GM19239 (cell line): ENCODE measurements at regions not wholly inside any gene's neighbourhood (a gene's known extent, or its start where the extent isn't known, plus 50 kb on each side); places are given as distances from the start of the nearest gene placed in this dataset.

Source experiments
- DNase-seq: peaks from one replicate; pipeline ENCODE4 v3.0.0; 2011; ENCODE audit warnings: low spot score; ENCODE audit not compliant: insufficient read length
- FAIRE-seq: peaks from 2 replicates; lab custom pipeline; 2011; peaks lifted over from hg19 to GRCh38; lab: Jason Lieb, UNC

DNA sequence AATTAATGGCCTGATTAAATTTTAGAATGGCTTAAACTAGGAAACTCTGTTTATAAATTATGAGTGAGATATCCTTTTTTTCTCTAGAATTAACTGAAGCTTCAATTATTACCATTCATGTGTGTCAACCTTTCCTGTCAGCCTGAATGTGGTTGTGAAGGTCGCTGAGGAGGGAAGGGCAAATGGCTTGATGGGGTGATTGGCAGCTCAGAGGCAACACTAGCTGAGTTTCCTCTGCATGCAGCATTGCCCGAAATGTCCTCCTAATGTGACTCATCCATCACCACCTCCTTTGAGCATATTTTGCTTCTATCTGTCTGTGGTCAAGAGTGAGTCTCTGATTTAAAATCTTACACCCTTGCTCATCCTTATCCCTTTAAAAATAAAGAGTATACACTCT, 281.9 kb downstream of the TENT4A start:
- DNase-seq, result no peak
- FAIRE-seq, result no peak

DNA sequence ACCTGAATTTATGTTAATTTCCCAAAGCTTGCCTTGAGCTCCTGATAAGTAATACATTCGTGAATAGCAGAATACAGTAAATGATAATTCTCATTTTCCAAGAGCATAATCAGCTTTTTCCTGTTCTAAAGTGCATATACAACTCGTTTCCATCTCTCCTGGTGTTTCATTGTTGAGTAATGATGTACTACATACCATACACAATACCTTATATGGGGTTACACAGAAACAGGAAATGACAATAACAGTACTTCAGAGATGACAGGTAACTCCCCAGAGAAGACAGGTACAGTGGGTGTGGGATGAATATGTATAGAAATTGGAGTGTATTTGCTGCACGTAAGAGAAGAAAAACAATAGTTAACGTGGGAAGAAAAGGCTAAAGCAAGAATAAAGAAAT, 287.1 kb downstream of the TENT4A start:
- FAIRE-seq, result no peak

DNA sequence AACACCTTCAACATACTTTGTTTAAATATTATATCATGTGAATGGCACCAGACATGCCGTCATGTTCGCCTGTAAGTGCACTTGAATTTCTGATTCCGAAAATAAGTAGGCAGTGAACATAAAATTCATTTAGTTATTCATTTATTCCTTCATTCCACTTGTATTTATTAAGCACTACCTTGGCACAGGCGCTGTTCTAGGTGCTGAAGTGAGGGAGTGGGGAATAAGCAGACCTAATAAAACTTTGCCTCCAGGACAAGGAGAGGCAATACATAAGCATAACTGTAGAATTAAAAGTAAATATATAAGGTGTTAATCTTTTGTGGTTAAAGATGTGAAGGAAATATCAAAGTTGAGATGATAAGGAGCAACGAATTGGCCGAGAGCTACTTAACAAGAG, 297.4 kb downstream of the TENT4A start:
- FAIRE-seq (no peak), DNase-seq (no peak)

More for the DNA sequence above, 287.1 kb downstream of the TENT4A start:
- DNase-seq, result no peak

DNA sequence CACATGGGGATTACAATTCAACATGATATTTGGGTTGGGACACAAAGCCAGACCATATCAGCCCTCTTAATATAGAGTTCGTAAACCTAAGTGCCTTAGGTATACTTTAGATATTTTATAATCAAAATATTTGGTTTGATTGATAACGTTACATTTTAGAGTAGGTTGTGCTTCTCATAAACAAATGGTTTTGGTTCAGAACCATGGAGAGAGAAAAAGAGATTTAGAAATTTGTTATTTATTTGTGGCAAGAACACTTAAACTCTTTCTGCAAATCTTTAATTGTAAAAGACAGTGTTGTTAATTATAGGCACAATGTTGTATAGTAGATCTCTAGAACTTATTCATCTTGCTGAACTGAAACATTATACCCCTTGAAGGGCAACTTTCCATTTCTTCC, 298.8 kb downstream of the TENT4A start:
- no peak for DNase-seq
- no peak for FAIRE-seq

DNA sequence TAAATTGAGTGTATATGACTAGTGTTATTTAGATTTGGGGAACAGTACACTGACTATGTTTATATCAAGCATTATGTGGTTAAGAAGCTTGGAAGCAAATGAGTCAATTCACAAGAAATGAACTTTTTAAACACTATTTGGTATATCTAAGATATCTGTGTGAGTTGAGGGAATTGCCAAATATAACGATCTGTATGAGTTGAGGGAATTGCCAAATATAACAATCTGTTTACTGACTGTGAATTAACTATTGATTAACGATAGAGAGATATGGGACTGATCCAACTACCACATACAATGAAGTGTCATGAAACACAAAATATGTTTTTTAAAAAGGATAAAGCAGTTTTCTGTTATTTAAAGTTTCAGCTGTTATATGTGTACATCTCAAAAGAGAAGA, 301.4 kb downstream of the TENT4A start:
- DNase-seq (no peak), FAIRE-seq (no peak)

DNA sequence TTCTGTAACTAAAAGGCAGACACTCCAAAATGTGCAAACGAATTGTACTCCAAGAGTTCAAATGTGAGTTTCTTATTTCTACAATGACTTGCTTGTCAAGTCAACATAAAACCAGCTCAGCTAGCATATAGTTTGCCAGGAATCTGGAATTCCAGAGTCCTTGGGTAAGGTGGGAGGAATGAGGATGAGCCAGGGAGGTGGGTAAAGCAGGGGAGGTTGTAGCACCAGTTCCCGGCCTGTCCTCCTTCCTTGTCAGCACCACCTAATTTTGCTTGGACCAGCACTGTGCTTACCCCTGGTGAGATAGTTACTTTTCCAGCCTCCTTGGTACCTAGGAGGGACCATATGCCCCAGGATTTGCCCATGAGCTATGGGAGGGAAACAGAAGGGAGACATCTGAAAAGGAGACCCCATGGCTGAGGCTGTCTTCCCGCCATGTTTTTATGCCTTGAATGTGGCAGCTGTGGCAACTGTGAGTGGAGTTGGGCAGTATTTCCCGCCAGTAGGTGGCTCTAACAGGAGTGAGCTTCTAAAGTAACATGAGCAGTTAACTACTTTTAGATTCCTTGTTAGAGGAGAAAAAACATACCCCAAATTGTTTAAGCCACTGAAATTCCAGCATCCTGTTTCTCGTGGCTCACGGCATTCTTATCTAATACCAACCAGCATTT, 302.5 kb downstream of the TENT4A start:
- no peak for FAIRE-seq
- no peak for DNase-seq

DNA sequence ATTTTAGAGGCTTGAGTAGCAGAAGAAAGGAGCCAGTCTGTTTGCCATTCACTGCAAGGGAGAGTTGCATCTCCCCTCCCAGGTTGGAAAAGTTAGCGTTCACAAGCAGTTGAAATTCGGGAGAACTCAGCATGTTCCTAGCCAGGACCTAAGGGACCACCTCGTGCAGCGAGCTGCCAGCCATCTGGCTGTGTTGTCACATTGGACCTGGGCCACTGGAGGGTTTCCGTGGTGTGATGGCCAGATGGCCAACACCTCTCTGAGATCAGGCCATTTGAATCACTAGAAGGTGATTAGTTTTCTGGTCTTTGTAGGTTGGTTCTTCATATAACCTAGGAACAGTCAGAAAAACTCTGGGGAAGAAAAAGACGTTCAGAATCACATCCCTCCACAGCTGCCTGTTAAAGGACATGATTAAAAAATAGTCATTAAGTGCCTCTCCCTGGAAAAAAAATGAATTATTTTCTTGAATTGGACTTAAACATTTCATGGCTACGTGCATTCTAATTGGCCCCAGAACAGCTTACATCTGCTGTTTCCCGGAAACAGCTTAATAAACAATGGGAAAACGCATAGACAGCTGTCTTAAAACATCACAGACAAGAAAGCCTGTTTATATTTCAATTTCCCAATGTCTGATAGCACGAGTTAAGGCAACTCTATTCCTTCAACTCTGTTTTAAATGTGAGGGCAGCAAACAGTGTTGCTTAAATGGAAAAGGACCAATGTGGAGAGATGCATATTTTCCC, 303.9 kb downstream of the TENT4A start:
- FAIRE-seq, result no peak
- no peak for DNase-seq

DNA sequence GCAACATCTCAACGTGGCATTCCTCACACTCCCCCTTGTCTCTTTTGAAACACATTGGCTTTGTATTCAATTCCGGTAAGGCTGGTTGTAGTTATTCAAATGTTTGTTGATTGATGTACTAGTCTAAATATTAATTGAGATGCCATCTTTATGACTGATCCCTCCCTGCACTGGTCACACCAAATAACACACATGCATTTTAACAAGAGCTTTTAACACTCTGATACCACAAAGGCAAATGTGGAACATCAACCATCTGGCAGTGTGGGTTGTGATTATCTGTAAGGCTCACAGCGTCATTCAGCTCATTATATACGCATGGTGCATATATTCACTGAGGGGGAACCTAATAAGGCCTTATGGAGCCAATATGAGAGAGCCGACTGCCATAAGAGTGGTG, 305.0 kb downstream of the TENT4A start:
- DNase-seq, result no peak
- no peak for FAIRE-seq

DNA sequence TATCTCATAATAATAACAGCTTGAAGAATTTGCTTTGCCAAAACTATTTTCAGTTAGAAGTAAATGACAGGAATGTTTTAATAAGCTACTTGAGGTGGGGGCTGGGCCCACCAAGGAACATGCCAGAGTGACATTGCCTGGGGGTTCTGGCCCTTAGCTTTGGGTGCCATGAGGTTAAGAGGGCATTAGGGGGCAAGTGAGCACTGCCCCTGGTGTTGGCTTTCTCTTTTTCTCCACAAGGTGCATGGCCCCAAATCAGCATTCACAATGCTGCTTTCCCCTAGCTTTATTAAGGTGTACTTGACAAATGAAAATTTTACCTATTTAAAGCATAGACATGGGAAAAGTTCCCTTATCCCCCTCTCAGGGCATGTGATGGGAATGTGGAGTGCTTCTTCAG, 305.4 kb downstream of the TENT4A start:
- FAIRE-seq (no peak), DNase-seq (no peak)

DNA sequence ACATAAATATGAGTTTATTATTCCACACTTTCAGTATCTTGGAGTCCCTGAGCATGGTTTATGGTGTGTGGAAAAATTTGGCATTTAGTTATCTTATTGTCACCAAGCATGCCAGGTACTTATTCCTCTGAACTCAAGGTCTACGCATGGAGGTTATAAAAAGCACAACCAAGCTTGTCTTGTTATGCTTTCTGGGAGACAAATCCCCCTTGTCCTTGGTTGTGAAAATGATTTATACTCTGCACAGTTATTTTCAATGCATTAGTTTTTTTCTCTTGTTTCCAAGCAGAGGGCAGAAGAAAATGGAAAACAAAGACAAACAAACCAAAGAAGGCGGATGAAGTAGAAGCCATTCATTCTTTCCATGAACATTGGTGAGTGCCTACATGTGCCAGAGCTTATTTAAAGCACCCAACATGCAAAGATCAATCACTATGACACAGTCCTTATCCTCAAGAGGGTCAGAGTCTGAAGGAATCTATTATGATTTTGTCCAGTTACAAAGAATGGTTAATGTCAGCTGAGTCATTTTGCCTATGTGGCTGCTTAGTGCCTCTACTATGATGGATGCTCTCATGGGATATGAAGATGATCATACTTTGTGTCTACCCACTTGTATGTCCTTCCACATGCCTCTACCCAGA, 323.1 kb downstream of the TENT4A start:
- DNase-seq (no peak), FAIRE-seq (no peak)

DNA sequence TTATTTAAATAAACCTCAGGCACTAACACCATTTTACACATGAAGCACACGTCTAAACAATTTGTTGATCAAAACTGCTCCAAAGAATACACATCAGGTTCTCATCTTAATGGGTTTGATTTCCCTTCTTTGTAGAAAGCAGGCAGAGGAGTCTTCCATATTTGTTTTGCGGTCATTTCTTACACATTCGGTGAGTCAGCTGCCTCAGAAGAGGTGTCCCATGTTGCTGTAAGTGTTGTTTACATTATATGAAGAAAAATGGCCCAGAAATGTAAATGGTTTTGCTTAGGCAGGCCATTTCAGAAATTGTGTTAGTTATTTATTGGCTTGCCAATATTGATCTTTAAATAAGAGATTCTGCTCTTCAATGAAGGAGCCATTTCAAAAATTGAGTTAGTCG, 325.8 kb downstream of the TENT4A start:
- FAIRE-seq (no peak), DNase-seq (no peak)

DNA sequence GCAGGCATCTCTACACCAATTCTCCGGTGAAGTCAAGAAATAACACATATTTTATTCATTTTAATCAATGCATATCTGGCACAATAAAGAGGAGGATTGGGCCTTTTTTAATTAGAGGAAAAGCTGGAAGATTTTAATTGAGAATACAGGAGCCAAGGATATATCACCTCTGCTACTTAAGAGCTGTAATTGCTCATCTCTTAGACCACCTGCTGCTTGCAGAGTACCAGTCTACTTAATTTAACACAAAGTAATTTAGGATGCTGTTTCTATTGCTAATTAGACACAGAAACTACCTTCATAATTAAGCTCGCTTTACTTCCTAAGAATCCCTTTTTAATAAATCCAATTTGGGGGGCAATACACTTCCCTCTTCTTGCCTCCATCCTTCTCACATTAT, 326.9 kb downstream of the TENT4A start:
- DNase-seq (no peak), FAIRE-seq (no peak)

DNA sequence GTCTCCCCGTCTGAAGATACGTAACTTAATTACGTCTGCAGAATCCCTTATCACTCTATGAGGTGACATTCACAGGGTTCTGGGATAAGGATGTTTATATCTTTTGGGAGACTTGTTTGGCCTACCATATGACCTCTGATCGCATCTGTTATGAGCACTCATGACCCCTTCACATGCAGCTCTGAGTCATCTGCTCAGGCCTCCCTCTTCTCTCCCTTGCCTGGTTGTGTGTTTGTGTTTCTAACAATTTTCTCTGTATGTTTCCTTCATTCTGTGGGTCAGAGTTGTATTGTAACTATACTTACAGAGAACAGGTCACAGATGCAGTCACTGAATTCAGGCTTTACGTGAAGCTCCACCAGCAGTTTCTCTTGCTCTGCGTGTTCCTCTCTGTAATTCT, 330.6 kb downstream of the TENT4A start:
- FAIRE-seq (no peak), DNase-seq (no peak)

DNA sequence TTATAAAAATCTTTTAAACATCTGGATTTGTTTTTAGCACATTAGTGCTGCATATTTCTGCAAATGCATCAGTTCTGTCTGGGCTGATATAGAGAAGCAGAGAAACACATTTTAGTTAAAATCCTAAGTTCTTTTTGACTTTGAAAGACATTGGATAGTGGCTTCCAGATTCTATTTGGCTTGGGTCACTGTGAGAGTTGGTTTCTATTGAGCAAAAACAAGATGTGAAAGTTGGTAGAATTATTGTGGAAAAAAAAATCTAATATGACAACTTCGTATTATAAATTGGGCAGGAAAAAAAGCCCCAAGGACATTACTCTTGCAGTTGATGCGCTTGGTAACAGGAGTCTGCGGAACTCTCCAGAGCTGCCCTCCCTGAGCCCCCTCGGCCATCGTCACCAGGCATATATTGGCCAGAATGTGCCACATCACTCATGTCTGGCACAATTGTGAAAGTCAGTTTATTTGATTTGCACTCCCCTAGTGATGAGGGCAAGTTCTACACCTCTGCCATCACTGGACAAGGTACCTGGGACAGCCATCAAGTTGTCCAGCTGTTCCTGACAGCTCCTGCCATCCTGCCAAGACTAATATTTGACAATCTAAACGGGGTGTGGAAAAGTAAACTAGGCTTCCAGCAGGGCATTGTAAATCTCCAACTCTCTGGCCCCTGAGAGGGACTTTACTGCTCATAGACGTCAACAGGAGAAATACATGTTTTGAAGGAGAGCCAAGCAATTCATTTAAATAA, 334.5 kb downstream of the TENT4A start:
- DNase-seq (no peak), FAIRE-seq (no peak)

DNA sequence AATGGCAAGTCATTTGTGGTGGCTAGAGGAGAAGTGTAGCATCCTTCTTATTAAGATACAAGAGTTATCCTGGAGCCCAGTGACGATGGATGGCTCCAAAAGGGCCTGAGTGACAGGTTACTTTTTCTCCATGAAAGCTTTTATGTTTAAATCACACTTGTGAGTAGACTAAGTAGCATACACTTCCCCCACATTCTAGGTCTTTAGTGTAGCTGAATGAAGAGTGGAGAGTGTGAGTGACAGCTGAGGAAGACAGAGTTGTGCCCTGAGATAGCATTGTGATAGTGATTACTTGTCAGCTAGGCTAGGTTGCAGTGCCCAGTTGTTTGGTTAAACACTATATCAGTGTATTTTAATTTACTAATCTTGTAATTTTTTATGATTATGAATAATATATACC, 337.8 kb downstream of the TENT4A start:
- DNase-seq, result no peak
- FAIRE-seq, result no peak

DNA sequence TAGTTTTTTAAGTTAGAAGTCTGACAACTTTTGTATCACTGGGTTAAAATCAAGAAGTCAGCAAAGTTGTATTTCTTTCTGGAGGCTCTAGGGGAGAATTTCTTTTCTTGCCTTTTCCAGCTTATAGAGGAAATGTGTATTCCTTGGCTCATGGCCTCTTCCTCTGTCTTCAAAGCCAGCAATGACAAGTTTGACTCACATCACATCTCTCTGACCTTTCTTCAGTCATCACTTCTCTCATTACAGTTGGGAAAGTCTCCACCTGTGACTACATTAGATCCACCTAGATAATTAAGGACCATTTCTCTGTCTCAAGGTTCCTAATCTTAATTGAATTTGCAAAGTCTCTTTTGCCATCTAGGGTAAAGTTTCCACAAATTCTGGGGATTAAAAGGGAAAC, 339.9 kb downstream of the TENT4A start:
- DNase-seq (no peak), FAIRE-seq (no peak)

DNA sequence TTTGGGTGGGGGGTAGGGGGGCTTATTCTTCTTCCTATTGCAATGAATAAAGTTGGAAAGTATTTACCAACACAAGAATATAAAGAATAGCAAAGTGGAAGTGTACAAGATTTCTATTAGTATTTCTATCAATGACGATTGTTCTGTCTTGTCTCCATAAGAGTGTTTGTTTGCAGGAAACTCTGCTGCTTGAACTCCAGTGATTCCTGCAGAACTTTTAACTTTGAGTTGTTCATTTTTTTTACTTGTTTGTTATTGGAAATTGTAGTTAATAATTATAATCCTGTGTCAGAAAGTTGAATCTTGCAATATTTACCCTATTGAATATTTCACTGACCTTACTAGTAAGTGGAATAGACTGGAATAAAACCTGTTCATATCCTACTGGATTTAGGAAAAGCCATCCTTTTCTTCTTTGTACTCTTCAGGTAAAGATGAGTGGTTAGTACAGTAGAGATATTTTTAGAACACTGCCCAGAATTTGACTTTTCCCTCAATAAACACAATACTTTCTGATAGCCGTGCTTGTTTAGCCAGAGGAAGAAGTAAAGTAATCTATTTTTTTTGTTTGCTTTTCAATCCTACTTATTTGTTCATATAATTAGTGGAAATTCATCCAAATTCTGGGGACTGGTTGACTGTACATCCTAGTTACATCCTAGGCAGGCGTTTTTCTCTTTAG, 340.4 kb downstream of the TENT4A start:
- no peak for FAIRE-seq

DNA sequence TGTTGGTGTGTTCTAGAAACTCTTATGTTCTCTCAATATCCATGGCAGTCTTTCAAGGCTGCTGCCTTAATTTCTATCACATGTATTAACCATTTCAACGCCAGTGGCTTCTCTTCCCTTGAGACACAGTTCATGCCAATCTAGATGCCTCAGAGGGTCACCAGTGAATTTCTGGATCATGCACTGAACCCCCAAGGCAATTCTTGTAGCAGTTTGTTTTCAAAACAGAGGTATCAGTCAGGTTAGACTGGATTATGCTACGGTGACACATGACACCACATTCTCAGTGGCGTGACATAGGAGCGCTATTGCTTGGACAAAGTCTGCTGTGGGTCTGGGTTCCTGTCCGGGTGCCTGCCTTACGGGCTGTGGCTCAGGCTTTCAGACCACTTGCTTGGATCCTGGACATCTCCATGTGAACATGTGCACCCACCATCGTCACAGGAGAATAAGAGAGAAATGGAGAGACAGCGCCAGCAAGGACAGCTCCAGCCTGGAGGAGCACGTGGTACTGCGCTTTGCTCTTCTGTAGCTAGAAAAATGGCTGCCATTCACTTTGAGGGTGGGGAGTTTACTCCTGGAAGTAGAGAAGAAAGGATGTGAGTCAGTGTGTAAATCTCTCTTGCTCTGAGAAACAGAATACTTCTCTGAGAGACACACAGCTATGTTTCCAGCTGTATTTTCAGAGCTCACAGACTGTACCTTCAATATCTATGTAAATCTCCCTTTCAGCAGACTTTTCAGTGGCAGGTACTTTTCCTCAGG, 329.3 kb upstream of the ADCY2 start:
- DNase-seq, result no peak
- FAIRE-seq, result no peak

More for the DNA sequence above, 340.4 kb downstream of the TENT4A start:
- DNase-seq, result no peak

DNA sequence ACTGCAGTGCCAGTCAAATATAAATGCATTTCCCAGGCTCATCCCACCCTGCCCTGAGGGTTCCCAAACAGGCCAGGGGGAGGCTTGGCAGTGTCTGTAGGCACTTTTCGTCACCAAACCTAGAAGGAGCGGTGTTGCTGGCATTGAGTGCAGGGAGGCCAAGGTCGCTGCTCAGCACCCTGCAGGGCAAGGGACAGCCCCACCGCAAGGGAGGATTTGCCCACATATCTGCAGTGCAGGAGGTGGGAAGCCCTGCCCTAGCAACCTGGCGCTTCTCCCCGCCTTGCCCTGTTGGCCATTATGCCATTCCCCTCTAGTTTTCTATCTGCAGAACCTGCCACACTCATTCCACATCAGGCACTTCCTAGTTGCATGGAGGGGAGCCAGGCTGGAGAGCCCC, 327.8 kb upstream of the ADCY2 start:
- DNase-seq (no peak), FAIRE-seq (no peak)

DNA sequence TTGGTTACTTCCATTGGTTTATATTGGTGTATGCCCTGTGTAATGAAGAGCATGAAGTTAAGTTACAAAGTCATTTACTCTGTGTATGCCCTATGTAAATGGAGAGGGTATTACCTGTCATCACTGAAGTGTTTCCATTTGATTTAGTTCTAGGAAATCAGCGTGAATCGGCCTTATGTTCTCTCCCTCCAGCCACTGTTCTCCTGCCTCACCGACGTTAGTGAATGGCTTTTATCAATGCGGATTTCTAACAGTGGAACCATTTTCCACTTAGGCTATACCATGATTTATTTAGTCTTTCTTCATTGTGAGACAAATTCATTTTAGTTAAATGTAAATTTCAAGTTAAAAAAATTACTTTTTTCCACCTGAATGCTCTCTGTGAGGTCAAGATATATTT, 327.0 kb upstream of the ADCY2 start:
- no peak for FAIRE-seq
- DNase-seq, result no peak
